Right cardiac atrium (tissue), 5 donors: ENCODE measurements at regions not wholly inside any gene's neighbourhood (a gene's known extent, or its start where the extent isn't known, plus 50 kb on each side); places are given as distances from the start of the nearest gene placed in this dataset.

Source experiments
- ATAC-seq, 2 donors: fragments of 200-7000 bp; cut with Tn5 transposase; one replicate each; pipeline versions ENCODE4 v1.8.0 to v1.9.1; 2020; ENCODE audit warnings: moderate library complexity in 2 of 2, mild to moderate bottlenecking in 1 of 2
- DNase-seq, 3 donors: peaks; one replicate each; pipeline ENCODE4 v3.0.0-alpha.2; 2020
- H3K27ac ChIP-seq: one replicate; pipeline ENCODE4 v1.5.1; 2013; ENCODE audit warnings: mild to moderate bottlenecking, low read length, control low read depth, moderate library complexity
- H3K27me3 ChIP-seq: one replicate; pipeline ENCODE4 v1.6.1; 2013; ENCODE audit not compliant: control insufficient read depth, insufficient read depth
- H3K4me1 ChIP-seq: one replicate; pipeline ENCODE4 v1.6.1; 2013; ENCODE audit warnings: low read length; ENCODE audit not compliant: control insufficient read depth, insufficient read depth
- H3K4me3 ChIP-seq: one replicate; pipeline ENCODE4 v1.5.1; 2013; ENCODE audit warnings: low read length, control low read depth
- H3K9me3 ChIP-seq: one replicate; pipeline ENCODE4 v1.6.1; 2013; ENCODE audit warnings: low read length; ENCODE audit not compliant: control insufficient read depth
- WGBS: extraction: QIAGEN DNeasy Blood & Tissue Kit; methylation state at CpG from one replicate; pipeline ENCODE4 v1.1.7; 2013; 5-methylcytosine and 5-hydroxymethylcytosine counted together
- intact Hi-C, 4 donors: fragments of 100-400 bp; cut with DNase I; formaldehyde crosslinking; loops; one replicate each; pipeline versions ENCODE4 v1.11.0 to v1.14.0; 2022 to 2023
- microRNA-seq, 2 donors: library from miRNA; unstranded; fragments of <30 nt; microRNA quantifications; one replicate each; pipeline ENCODE4 v1.2.0, GENCODE V29; 2020 to 2021
- donor health status: healthy with polysubstance abuse.
- donor health status: DM: no; HTN: yes; CAD: no.
- donor health status: DM: no; HTN: no; CAD: no.
- donor health status: DM: no; HTN: yes; CAD: no; lungs with severe emphysema.
- donor health status: DM: yes; HTN: yes; CAD: no.

- intact Hi-C loops = no loop called here
- Histone ChIP-seq H3K27me3 (no peaks in the 10 kb centered on the region), H3K27ac (no peak overlapping the region), H3K4me3 (no peak overlapping the region), H3K4me1 (no peaks in the 10 kb centered on the region), H3K9me3 (no peaks in the 10 kb centered on the region)
- DNase-seq (no peak), ATAC-seq (no peak)
- WGBS = 83% methylated on average over 4 of the region's 4 CpGs
Measured at GRCh38 chr4:147428583-147428982, 52.3 kb upstream of the EDNRA start.

- Histone ChIP-seq H3K4me1 (no peaks in the 10 kb centered on the region), H3K27ac (no peak overlapping the region), H3K9me3 (no peaks in the 10 kb centered on the region), H3K27me3 (no peaks in the 10 kb centered on the region), H3K4me3 (no peak overlapping the region)
- DNase-seq = no peak
- intact Hi-C loops = no loop called here
- 57% methylated on average over 2 of the region's 2 CpGs for WGBS
- no peak for ATAC-seq
Measured at GRCh38 chr4:147430111-147430510, 50.8 kb upstream of the EDNRA start.

Small RNAs in the stretch of these regions (microRNA-seq; reads per million reads assigned to microRNA genes)
- 0 reads per million in 2 donors for gene MIR548G
